ENCODE measurements at regions not wholly inside any gene's neighbourhood (a gene's known extent, or its start where the extent isn't known, plus 50 kb on each side); places are given as distances from the start of the nearest gene placed in this dataset.

- H3K9me3 ChIP-seq (ENCODE audit: low read length), result no peaks in the 10 kb centered on the region
- peaks cover 24% of the 10 kb centered on the region for H3K4me1 ChIP-seq (ENCODE audit: insufficient read depth, low read length)
- no peaks in the 10 kb centered on the region for H3K27me3 ChIP-seq (ENCODE audit: insufficient read depth, low read length)
- no peaks in the 10 kb centered on the region for H3K36me3 ChIP-seq (ENCODE audit: insufficient read depth, low read length)
- H3K4me3 ChIP-seq (ENCODE audit: low read length), result no peak overlapping the region
- H2AFZ ChIP-seq (ENCODE audit: low read depth, low read length), result no peak overlapping the region
Observed at GRCh38 chr12:24081606-24082005, 132.1 kb upstream of the SOX5 start.

- Histone ChIP-seq H3K4me1 (ENCODE audit: insufficient read depth, low read length) (peaks cover 24% of the 10 kb centered on the region), H3K9me3 (ENCODE audit: low read length) (no peaks in the 10 kb centered on the region), H3K36me3 (ENCODE audit: insufficient read depth, low read length) (no peaks in the 10 kb centered on the region), H2AFZ (ENCODE audit: low read depth, low read length) (no peak overlapping the region), H3K27me3 (ENCODE audit: insufficient read depth, low read length) (no peaks in the 10 kb centered on the region), H3K4me3 (ENCODE audit: low read length) (no peak overlapping the region)
Observed at GRCh38 chr12:24081092-24081529, 131.6 kb upstream of the SOX5 start.

- H3K9me3 ChIP-seq (ENCODE audit: low read length), result no peaks in the 10 kb centered on the region
- no peak overlapping the region for H3K4me3 ChIP-seq (ENCODE audit: low read length)
- no peak overlapping the region for H2AFZ ChIP-seq (ENCODE audit: low read depth, low read length)
- no peaks in the 10 kb centered on the region for H3K36me3 ChIP-seq (ENCODE audit: insufficient read depth, low read length)
- H3K4me1 ChIP-seq (ENCODE audit: insufficient read depth, low read length), result peaks cover 27% of the 10 kb centered on the region
- H3K27me3 ChIP-seq (ENCODE audit: insufficient read depth, low read length), result no peaks in the 10 kb centered on the region
Observed at GRCh38 chr12:24080465-24080864, 131.0 kb upstream of the SOX5 start.

- no peaks in the 10 kb centered on the region for H3K36me3 ChIP-seq (ENCODE audit: insufficient read depth, low read length)
- H3K9me3 ChIP-seq (ENCODE audit: low read length), result no peaks in the 10 kb centered on the region
- H3K4me3 ChIP-seq (ENCODE audit: low read length), result no peak overlapping the region
- no peak overlapping the region for H2AFZ ChIP-seq (ENCODE audit: low read depth, low read length)
- H3K27me3 ChIP-seq (ENCODE audit: insufficient read depth, low read length), result no peaks in the 10 kb centered on the region
- H3K4me1 ChIP-seq (ENCODE audit: insufficient read depth, low read length), result peaks cover 27% of the 10 kb centered on the region
Observed at GRCh38 chr12:24079083-24079482, 129.6 kb upstream of the SOX5 start.

GRCh38 chr12:24078318-24078765 is 128.9 kb upstream of the SOX5 start:
- peaks cover 27% of the 10 kb centered on the region for H3K4me1 ChIP-seq (ENCODE audit: insufficient read depth, low read length)
- H2AFZ ChIP-seq (ENCODE audit: low read depth, low read length), result no peak overlapping the region
- H3K36me3 ChIP-seq (ENCODE audit: insufficient read depth, low read length), result no peaks in the 10 kb centered on the region
- no peaks in the 10 kb centered on the region for H3K27me3 ChIP-seq (ENCODE audit: insufficient read depth, low read length)
- no peak overlapping the region for H3K4me3 ChIP-seq (ENCODE audit: low read length)
- H3K9me3 ChIP-seq (ENCODE audit: low read length), result no peaks in the 10 kb centered on the region

GRCh38 chr12:24077161-24077560 is 127.7 kb upstream of the SOX5 start:
- Histone ChIP-seq H2AFZ (ENCODE audit: low read depth, low read length) (no peak overlapping the region), H3K9me3 (ENCODE audit: low read length) (no peaks in the 10 kb centered on the region), H3K4me1 (ENCODE audit: insufficient read depth, low read length) (peaks cover 23% of the 10 kb centered on the region), H3K36me3 (ENCODE audit: insufficient read depth, low read length) (no peaks in the 10 kb centered on the region), H3K27me3 (ENCODE audit: insufficient read depth, low read length) (no peaks in the 10 kb centered on the region), H3K4me3 (ENCODE audit: low read length) (no peak overlapping the region)

GRCh38 chr12:24075650-24076049 is 126.2 kb upstream of the SOX5 start:
- Histone ChIP-seq H3K36me3 (ENCODE audit: insufficient read depth, low read length) (no peaks in the 10 kb centered on the region), H2AFZ (ENCODE audit: low read depth, low read length) (no peak overlapping the region), H3K9me3 (ENCODE audit: low read length) (no peaks in the 10 kb centered on the region), H3K4me1 (ENCODE audit: insufficient read depth, low read length) (peaks cover 8% of the 10 kb centered on the region), H3K4me3 (ENCODE audit: low read length) (no peak overlapping the region), H3K27me3 (ENCODE audit: insufficient read depth, low read length) (no peaks in the 10 kb centered on the region)

- Histone ChIP-seq H2AFZ (ENCODE audit: low read depth, low read length) (no peak overlapping the region), H3K36me3 (ENCODE audit: insufficient read depth, low read length) (no peaks in the 10 kb centered on the region), H3K4me1 (ENCODE audit: insufficient read depth, low read length) (peaks cover 3% of the 10 kb centered on the region), H3K9me3 (ENCODE audit: low read length) (no peaks in the 10 kb centered on the region), H3K4me3 (ENCODE audit: low read length) (no peak overlapping the region), H3K27me3 (ENCODE audit: insufficient read depth, low read length) (no peaks in the 10 kb centered on the region)
Observed at GRCh38 chr12:24073170-24073810, 123.8 kb upstream of the SOX5 start.

- Histone ChIP-seq H2AFZ (ENCODE audit: low read depth, low read length) (no peak overlapping the region), H3K4me3 (ENCODE audit: low read length) (no peak overlapping the region), H3K9me3 (ENCODE audit: low read length) (no peaks in the 10 kb centered on the region), H3K36me3 (ENCODE audit: insufficient read depth, low read length) (no peaks in the 10 kb centered on the region), H3K27me3 (ENCODE audit: insufficient read depth, low read length) (no peaks in the 10 kb centered on the region), H3K4me1 (ENCODE audit: insufficient read depth, low read length) (peaks cover 3% of the 10 kb centered on the region)
Observed at GRCh38 chr12:24072302-24072701, 122.8 kb upstream of the SOX5 start.

- Histone ChIP-seq H3K4me3 (ENCODE audit: low read length) (no peak overlapping the region), H3K36me3 (ENCODE audit: insufficient read depth, low read length) (no peaks in the 10 kb centered on the region), H3K9me3 (ENCODE audit: low read length) (no peaks in the 10 kb centered on the region), H3K4me1 (ENCODE audit: insufficient read depth, low read length) (peaks cover 3% of the 10 kb centered on the region), H3K27me3 (ENCODE audit: insufficient read depth, low read length) (no peaks in the 10 kb centered on the region), H2AFZ (ENCODE audit: low read depth, low read length) (no peak overlapping the region)
Observed at GRCh38 chr12:24071842-24072241, 122.4 kb upstream of the SOX5 start.

- H3K4me1 ChIP-seq (ENCODE audit: insufficient read depth, low read length), result no peaks in the 10 kb centered on the region
Observed at GRCh38 chr12:24069532-24070395, 120.3 kb upstream of the SOX5 start.

GRCh38 chr12:24066865-24067264 is 117.4 kb upstream of the SOX5 start:
- Histone ChIP-seq H2AFZ (ENCODE audit: low read depth, low read length) (no peak overlapping the region), H3K36me3 (ENCODE audit: insufficient read depth, low read length) (no peaks in the 10 kb centered on the region), H3K4me3 (ENCODE audit: low read length) (no peak overlapping the region), H3K27me3 (ENCODE audit: insufficient read depth, low read length) (no peaks in the 10 kb centered on the region), H3K4me1 (ENCODE audit: insufficient read depth, low read length) (no peaks in the 10 kb centered on the region), H3K9me3 (ENCODE audit: low read length) (peaks cover 2% of the 10 kb centered on the region)

More at GRCh38 chr12:24069532-24070395, 120.3 kb upstream of the SOX5 start:
- Histone ChIP-seq H3K27me3 (ENCODE audit: insufficient read depth, low read length) (no peaks in the 10 kb centered on the region), H3K9me3 (ENCODE audit: low read length) (peaks cover 2% of the 10 kb centered on the region), H2AFZ (ENCODE audit: low read depth, low read length) (no peak overlapping the region), H3K4me3 (ENCODE audit: low read length) (no peak overlapping the region), H3K36me3 (ENCODE audit: insufficient read depth, low read length) (no peaks in the 10 kb centered on the region)

GRCh38 chr12:24066097-24066496 is 116.6 kb upstream of the SOX5 start:
- no peak overlapping the region for H3K4me3 ChIP-seq (ENCODE audit: low read length)
- H3K9me3 ChIP-seq (ENCODE audit: low read length), result peaks cover 2% of the 10 kb centered on the region
- no peak overlapping the region for H2AFZ ChIP-seq (ENCODE audit: low read depth, low read length)
- no peaks in the 10 kb centered on the region for H3K27me3 ChIP-seq (ENCODE audit: insufficient read depth, low read length)
- H3K4me1 ChIP-seq (ENCODE audit: insufficient read depth, low read length), result no peaks in the 10 kb centered on the region
- H3K36me3 ChIP-seq (ENCODE audit: insufficient read depth, low read length), result no peaks in the 10 kb centered on the region
